ENCODE measurements at regions not wholly inside any gene's neighbourhood (a gene's known extent, or its start where the extent isn't known, plus 50 kb on each side); places are given as distances from the start of the nearest gene placed in this dataset.
"Not testable (repeated sequence)": the region's sequence is repeated elsewhere in the genome, so short reads cannot be mapped to it uniquely, and the experiment has no call there.

DNA sequence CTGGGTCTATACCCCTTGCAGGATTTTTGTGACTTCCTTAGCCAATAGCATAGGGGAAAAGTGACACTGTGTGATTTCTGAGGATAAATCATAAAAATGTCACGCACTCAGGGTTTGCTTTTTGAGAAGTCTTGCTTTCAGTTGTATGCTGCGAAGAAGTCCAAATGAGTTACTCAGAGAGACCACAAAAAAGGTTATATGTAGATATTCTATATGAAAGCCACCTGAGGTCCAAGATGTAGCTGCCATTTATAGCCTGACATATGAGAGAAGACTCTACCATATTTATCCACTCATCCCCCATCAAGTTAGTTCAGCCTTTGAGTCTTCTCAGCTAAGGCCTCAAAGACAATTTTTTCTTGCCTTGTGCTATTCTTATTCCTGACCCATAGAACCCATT is 488.3 kb upstream of the MAP2 start:
- DNase-seq (ENCODE audit: low read depth): no peak

DNA sequence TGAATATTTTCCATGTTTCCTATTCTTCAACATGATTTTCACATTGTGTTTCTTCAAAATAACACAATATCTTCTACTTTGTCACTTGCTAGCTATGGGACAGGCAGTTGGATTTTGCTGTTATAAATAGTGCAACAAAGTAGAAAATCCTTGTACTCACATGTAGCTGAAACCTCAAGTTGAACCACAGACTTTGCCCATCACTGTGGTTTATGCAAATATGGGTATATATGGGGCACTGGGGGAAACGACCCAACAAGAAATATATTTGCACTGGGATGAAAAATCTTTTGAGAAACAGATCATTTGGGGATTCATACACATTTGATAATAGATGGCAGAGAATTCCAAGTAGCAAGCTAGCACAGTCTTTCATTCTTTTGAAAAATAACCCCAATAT is 486.3 kb upstream of the MAP2 start:
- no peak for DNase-seq (ENCODE audit: low read depth)

DNA sequence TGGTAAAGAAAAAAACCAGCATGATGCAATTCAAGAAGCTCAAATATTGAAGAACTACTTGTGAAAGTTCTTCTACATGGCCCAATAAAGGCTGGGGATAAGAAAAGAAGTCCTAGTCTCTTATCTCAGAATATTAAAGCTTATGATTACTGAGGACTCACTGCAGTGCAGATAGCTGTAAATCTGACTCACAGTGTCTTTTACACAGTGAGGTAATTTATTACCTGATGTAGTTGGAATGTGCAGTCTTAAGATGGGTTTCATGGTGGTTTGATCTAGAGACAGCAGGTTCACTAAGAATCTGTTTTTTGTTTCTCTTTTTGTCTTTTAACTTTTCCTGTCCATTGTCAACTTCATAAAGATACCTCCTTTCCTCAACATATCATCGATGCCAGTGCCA is 484.0 kb upstream of the MAP2 start:
- no peak for DNase-seq (ENCODE audit: low read depth)

DNA sequence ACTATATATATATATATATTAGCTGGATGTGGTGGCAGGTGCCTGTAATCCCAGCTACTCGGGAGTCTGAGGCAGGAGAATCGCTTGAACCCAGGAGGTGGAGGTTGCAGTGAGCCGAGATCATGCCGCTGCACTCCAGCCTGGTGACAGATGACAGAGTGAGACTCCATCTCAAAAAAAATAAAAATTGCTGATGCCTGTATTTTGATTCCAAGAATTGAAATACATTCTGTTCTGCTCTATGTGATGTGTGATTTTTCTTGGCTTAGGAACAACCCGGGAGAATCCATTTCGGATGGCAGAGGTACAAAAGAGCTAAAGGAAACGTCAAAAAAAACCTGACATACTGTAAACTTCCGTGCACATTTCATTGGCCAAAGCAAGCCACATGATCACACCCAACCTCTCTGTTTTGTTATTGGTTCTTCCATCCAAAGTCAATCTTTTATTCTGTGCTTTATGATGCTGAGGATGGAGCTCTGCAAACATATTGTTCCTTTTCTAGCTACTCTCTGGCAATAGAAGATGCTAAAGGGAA is 478.1 kb upstream of the MAP2 start:
- DNase-seq (ENCODE audit: low read depth): no peak

DNA sequence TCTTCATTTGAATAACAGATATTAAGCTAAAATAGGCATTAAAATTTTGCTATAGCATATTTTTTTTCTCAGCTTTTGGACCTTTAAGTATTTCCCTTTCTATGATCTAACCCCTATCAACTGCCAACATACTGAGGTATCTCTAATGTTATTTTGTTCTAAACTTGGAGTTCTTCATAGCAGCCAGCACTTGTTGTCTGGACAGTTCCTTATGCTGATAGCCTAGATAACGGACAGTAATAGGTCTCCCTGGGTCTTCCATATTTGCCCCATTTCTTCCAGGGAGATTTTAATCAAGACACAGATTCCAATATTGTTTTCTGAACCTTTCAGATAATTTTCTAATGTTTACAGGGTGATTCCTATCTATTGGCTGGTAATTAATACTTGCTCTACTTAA is 475.8 kb upstream of the MAP2 start:
- DNase-seq (ENCODE audit: low read depth): no peak

DNA sequence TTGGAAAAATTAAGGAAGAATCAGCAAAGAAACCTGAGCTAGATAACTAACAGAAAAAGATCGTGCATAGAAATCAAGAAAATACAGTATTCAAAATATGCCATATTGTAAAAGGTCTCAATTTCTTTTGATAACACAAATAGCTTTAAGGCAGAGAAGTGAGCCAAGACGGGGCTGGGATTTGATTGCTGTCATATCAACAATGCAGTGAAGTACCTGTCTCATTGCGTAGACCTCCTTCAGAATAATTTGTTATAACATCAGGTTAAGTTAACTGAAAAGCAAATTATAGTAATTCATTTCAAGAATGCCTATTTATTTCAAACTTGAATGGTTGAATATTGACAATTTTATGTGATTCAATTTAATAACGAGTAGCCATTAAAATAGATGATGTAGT is 453.8 kb upstream of the MAP2 start:
- no peak for DNase-seq (ENCODE audit: low read depth)

DNA sequence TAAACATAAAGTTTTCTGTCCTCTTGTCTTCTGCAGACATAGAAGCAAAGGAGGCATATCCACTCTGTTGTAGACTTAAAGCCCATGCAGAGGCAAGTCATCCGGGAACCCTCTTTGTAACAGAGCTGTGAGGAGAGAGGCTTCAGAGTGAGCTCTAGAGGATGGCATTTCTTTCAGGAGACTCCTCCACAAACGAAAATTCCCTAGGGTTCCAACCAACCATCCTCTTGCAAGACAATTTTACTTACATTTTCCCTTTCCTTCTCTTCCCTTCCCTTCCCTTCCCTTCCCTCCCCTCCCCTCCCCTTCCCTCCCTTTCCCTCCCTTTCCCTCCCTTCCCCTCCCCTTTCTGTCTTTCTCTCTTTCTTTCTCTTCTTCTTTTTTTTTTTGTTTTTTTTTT is 446.3 kb upstream of the MAP2 start:
- DNase-seq (ENCODE audit: low read depth): no peak

DNA sequence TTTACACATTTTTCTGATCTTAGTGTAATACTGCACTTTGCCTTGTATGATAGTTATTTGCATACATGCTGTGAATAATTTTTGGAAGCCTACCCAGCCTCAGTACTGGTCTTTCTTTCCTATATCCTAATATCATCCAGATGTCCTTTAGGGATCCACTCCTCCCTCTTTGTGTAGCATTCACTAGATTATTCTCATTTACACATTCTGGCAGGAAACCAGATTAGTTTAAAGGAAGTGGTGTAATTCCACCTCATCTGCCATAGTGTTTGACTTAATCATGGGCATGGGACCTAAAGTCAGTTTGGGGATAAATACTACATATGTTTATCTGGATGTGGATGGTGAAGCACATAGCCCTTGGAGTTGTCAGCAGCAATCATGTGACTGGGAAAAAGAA is 444.9 kb upstream of the MAP2 start:
- DNase-seq (ENCODE audit: low read depth): no peak

DNA sequence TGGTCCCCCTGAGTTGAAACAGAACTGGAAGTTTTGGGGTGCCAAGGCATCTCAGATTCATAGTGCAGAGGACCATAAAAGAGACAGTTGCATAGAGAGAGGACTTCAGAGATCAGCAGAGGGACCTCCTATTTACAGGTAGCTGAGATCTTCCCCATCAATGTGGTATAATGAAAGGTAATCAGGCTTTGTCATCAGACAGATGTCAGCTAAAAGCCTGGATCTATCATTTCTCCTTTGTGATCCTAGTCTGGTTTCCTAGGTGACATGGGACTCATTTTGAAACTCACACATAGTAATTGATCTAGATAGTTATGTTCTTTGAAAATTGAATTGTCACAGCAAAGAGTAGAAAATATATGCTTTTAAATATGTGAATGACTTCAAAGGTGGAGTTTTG is 443.5 kb upstream of the MAP2 start:
- DNase-seq (ENCODE audit: low read depth): no peak

DNA sequence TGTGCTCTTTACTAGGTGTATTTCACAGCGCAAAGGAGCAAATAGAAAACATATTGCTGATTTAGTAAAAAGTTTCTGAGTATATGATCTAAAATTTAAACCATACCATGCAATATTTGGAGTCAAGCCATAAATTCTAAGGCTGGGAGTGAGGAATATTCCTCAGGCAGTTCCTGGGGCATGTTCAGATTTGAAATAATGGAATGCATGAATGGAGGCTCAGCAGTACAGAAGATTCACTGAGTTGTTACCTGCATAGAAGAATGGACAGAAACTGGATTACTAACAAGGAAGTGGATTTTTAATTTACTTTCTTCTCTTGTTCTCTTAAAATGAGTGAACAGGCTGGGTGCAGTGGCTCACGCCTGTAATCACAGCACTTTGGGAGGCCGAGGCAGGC is 441.0 kb upstream of the MAP2 start:
- DNase-seq (ENCODE audit: low read depth): no peak

DNA sequence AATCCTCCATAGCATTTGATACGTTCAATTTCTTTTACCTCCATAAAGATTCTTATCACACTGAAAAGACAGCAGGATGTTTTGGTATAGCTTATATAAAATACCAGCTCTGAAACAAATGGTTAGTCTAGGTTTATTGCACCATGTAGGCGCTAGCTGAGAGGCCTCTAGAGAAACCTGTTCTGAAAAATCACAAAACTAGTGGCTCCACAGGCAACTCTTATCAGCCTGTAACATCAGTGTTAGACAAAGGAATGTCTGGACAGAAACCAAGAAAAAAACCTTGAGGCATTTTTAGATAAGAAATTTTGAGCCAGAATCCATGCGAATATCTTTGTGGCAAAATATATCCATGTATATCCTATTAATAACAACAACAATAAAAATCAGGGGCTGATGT is 440.4 kb upstream of the MAP2 start:
- no peak for DNase-seq (ENCODE audit: low read depth)

DNA sequence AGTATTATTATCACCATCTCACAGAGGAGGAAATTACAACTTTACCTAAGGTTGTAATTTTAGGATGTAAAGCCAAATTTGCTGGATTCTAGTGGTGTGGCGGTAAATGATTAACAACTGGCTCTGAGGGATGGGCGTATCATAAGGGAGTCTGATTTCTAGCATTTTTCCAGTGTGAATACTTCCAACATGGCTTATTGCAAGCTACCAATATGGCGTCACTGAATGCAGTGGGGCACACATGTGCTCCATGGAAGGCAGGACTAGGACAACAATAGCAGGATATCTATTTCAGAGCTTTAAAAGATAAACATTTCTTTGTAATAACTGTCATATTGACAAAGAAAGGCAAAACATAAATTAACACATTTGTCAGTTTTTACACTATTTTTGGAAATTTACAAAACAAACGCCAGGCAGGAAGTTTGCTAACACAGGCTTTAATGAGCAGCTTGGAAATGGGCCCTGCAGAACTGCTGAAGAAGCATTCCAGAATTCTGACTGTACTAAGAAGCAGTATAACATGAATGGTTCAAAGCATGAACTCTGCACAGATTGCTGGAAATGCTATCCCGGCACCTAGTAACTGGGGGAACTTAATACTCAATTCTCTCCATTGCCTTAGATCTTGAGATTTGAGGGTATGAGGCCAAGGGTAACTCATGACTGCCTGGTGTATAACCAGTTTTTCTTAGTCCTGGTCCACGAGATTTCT is 439.3 kb upstream of the MAP2 start:
- peak; percentile 46 for DNase-seq (ENCODE audit: low read depth)

DNA sequence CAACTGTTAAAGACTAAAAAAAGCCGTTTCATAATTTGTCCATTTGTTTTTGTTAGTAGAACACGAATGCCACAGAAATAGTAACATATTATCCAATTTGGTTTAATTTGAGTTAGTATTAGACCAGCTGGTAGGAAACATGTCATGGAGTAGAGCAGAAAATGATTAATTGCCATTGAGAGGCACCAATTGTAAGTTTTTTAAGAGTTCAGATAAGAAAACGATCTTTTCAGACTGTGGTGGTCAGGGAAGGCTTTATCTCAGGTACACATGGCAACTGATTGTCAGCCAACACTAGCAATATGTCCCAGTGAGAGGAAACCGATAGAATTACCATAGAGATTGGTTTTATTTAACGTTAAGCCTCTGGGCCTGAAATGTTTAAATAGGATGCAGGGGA is 438.2 kb upstream of the MAP2 start:
- no peak for DNase-seq (ENCODE audit: low read depth)

DNA sequence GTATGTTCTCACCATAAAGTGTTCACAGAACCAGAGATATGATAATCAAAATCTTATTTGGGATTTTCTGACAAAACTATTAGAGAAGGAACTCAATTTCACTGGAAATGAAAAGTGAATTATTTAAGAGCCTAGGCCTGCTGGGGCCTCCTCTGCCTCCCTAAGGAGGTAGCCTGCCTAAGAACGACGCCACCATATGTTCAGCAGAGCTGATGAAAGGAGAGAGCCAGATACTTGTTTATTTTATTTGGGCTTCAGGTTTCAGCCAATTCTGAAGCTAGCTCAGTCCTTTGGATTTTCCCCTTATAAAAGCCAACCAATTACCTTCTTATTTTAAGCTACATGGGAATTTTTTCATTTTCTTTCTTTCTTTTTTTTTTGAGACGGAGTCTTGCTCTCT is 433.1 kb upstream of the MAP2 start:
- no peak for DNase-seq (ENCODE audit: low read depth)

DNA sequence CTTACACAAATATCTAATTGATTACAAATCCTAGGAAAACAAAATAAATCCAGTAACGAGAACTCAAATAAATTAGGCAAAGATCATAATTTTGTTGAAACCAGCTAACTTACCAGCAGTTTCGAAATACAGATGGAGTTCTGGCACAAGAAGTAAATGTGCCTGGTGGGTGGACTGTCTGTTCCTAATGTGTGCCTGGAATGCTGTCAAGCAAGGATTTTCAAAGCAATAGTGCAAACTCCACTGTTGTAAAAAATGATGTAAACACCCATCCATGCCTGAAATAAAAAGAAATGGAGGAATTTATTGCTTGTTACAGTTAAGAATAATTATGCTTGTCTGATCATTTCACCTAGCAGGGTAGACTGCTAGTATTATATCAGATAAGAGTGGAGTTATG is 423.9 kb upstream of the MAP2 start:
- no peak for DNase-seq (ENCODE audit: low read depth)

DNA sequence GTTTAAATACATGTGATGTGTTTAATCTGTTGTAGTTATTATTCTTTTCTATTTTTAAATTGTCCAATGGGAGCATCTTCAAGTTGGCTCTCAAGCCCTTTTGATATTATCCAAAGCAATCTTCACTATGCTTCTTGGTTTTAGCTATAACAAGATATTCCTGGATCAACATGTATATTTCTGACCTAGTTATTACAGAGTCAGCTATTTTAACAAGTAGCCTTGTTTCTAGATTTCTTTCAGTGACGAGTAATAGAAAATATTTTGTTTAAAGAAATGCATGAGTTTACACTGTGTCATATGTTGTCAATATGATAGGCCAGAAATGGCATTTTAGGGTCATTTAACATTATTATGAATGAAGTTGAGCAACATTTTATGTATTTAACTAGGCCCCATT is 421.8 kb upstream of the MAP2 start:
- no peak for DNase-seq (ENCODE audit: low read depth)

DNA sequence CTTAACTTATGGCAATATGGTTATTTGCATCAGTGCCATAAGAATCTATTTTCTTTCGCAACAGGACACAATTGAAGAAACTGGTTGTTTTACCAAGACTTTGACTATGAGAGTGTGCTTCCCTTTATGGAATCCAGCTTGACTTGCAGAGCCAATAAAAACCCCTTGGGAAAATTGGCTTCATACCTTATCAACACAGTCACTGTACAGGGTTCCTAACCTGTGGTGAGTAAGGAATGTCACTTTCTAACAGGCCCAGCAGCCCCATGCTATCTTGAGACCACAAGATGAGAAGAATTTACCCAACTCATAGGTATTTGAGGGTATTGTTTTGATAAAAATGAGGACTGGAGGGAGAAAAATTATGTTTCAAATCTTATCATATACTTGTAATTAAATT is 418.5 kb upstream of the MAP2 start:
- DNase-seq (ENCODE audit: low read depth): no peak

DNA sequence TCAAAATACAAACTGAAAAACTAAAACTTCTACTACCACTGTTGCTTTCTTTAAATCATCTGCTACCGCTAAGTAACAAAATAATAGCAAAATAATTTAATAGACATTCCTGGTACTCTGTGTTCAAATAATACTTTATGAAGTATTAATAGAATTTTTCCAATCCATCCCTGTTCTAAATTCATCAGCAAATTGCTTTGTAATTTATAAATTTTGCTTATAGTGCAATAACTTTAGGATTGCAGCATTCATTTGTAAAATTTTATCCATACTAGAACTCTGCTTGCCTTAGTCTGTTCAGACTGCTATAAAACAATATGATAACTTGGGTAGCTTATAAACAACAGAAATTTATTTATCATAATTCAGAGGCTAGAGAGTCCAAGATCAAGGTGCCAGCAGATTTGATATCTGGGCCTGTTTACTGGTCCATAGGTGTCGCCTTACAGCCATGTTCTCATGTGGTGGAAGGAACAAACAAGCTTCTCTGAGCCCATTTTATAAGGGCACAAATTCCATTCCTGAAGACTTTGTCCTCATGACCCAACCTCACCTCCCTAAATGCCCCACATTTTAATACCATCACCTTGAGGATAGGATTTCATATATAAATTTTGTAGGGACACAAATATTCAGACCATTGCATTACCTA is 415.1 kb upstream of the MAP2 start:
- no peak for DNase-seq (ENCODE audit: low read depth)

DNA sequence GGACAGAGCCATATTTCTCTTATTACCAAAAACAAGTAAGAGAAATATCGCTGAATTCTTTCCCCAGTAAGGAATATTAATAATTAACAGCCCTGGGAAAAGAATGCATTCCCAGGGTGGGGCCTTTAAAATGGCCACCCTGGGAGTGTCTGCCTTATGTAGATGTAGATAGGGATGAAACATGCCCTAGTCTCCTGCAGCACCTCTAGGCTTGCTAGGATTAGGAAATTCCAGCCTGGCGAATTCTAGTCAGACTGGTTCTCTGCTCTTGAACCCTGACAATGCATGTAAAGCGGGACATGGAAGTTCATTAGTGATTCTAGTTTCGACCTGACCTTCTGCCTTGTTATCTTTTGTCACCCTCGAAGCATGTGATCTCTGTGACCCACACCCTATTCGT is 405.2 kb upstream of the MAP2 start:
- DNase-seq (ENCODE audit: low read depth): not testable (repeated sequence)

DNA sequence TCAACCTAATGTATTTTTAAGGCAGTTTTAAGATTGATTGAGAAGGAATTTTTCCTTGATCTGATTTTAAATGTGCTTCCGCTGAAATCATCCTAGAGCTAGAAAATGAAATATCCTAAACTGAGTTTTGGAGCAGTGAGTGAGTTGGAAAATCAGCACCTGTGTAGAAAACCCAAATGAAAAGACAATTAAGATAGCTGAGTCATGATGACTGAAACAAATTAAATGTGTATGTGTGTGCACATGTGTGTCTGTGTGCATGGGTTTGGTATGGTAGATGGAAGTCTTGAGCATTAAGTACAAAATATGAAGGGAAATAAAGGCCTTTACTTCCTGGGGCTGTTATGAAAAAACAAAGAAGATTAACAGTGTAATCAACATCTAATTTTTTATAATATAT is 394.6 kb upstream of the MAP2 start:
- DNase-seq (ENCODE audit: low read depth): no peak

DNA sequence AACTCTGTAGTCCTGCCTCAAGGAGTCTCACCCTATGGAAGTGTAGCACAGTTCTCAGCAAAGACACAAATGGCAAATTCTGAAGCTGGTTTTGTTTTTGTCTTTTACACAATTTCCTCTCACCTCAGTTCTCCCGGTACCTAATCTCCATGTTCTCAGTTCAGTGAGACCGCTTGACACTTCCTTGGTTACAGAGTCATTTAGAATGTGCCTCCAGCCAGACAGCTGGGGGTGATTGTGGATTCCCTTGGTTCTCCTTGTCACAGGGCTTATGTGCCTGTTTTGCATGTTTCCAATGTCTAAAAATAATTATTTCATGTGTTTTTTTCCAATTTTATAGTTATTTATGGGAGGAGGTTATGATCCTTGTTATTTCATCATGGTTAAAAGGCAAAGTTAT is 379.5 kb upstream of the MAP2 start:
- no peak for DNase-seq (ENCODE audit: low read depth)

DNA sequence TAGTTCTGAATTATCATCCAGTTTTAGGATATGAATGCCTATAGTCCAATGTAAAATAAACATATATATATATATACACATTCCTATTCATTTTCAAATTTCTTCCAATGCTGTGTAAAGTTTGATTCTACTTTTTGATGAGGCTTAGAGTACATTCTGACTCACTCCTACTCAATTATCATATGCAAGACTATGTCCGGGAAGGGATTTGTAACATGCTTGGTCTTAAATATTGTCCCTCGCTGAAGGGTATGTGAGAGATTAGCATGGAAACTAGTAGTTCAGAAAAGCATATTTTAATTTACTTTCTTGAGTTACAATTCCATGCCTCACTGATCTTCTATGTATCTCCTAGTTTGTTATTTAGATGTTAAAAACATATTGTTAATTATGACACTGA is 377.7 kb upstream of the MAP2 start:
- no peak for DNase-seq (ENCODE audit: low read depth)

DNA sequence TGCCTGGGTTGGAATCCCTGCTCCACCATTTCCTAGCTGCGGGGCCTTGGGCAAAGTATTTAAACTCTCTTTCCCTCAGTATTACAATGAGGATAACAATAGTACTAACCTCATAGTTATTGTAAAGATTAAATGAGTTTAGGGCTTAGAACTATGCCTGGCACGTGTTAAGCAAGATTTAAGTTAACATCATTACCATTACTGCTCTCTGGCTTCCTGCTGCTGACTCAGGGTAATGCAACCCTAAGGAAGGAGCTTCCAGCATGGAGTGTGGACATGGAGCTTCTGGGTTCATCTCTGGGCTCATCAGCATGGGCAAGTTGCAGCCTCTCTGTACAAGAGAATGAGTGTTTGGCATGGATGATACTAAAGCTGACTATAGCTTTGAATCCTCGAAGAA is 374.2 kb upstream of the MAP2 start:
- no peak for DNase-seq (ENCODE audit: low read depth)

DNA sequence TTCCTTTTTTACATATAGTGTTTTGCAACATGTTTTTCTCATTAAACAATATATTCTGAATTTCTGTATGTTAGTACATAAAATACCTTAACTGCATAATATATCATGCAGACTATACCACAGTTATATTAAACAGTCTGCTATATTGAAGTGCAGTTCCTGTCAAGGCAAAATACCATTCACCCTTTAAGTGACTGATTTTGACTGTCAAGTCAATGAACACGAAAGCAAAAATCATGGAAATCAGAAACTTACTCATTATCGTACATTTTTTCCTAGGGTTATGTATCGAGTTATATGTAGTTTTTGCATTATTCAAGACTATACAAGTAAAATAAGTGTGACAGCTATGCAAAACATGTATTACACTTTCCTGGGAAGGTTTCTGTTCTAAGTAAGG is 361.6 kb upstream of the MAP2 start:
- no peak for DNase-seq (ENCODE audit: low read depth)

All from fibroblast of the conjunctiva (primary cell).